ENCODE measurements at regions not wholly inside any gene's neighbourhood (a gene's known extent, or its start where the extent isn't known, plus 50 kb on each side); places are given as distances from the start of the nearest gene placed in this dataset.
A peak's percentile ranks its signal among the peaks of the same experiment; 100 is the strongest.
"Not testable (repeated sequence)": the region's sequence is repeated elsewhere in the genome, so short reads cannot be mapped to it uniquely, and the experiment has no call there.

DNA sequence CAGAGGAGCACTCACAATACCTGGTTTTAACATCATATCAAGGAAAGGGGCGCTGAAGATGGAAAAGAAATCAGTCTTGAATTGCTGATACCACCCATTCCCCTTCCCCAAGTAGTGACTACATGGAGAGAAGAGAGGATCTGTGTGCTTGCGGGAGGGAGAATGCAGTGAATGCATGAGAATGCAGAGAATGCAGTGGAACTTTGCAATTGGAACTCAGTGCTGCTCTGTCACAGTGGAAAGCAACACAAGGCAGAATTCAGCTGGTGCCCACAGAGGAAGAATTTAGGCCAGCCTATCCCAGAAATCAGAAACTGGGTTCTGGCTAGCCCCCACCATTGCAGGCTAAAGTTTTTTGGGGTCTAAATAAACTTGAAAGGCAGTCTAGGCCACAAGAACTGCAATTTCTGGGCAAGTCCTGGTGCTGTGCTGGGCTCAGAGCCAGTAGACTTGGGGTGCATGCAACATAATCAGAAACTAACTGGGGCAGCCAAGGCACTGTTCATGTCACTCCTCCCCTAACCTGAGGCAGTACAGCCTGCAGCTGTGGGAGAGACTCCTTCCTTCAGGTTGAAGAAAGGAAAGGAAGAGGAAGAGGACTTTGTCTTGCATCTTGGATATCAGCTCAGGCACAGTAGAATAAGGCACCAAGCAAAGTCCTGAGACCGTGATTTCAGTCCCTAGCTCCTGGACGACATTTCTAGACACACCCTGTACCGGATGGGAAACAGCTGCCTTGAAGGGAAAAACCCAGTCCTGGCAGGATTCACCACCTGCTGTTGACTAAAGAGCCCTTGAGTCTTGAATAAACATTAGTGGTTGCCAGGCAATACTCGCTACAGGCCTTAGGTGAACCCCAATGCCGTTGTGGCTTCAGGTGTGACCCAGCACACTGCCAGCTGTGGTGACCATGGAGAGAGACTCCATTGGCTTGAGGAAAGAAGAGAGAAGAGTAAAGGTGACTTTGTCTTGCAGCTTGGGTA, 329.3 kb downstream of the TBL1XR1 start:
- peak; percentile 73 to 84 for DNase-seq

DNA sequence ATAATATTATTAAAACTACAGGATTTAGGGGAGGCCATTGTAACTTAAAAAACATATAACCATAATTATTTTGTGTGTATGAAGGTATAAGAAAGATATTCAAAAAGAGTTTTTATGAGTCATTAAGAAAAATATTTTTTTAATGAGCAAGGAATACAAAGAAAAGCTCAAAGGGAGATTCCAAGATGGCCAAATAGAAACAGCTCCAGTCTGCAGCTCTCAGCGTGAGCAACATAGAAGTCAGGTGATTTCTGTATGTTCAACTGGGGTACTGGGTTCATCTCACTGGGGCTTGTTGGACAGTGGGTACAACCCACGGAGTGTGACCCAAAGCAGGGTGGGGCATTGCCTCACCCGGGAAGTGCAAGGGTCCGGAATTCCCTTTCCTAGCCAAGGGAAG, 336.1 kb downstream of the TBL1XR1 start:
- DNase-seq, result no peak

DNA sequence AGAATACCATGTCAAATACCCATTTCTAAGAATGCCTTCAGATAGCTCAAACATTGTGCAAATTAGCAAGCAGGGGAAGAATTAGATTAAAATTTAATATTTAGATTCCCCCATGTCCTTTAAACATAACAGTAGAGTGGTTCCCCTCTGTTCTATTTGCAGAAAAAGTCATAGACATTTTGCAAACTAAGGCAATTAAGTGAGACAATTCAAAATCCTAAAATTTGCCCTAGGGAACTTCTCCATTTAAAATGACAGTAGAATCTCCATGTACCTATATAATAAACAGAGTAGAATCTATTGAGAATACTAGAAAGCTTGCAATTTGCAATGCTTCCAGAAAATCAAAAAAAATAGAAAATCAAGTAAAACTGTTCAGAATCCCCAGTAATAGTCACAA, 340.6 kb downstream of the TBL1XR1 start:
- no peak for DNase-seq

DNA sequence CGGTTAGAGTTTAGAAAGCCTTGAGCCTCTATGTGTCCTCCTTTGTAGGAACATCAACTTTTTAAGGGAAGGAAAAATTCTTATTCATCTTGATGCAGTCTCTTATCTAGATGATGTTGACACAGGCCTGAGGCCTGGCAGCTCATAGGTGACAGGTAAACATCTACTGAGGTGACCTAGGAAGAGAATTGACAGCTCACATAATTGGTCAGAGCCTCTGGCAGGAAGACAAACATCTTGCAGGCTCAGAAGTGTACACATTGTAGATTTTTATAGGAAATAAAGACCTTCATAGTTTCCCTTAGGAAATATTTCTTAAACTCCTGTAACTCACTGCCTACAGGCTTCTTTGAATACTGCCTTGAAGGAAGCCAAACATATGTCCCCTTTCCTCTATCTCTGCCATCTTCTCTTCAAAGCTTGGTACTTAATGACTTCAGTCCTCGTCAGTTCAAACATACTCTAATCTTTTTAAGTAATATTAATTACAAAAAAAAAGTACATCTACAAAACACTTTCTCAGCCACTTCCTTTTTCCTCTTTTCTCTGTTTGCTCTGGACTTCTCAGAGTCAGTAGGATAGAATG, 341.3 kb downstream of the TBL1XR1 start:
- DNase-seq, result no peak

DNA sequence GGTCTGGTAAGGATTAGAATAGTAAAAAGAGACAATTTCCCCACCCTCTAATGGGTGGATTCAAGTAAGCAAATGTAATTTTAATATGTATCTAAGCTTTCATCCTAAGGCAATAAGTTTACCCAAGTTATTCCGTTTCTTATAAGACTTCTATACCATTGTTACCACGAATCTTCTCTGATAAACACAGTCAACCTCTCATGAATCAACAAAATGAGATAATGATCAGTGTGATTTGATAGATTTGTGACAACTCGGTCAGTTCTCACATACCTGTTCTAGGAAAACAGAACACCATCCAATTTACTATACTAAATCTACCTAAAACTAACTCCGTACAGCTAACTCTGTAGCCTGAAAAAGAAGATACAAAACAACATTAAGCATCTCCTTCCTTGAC, 342.1 kb downstream of the TBL1XR1 start:
- DNase-seq, result no peak

DNA sequence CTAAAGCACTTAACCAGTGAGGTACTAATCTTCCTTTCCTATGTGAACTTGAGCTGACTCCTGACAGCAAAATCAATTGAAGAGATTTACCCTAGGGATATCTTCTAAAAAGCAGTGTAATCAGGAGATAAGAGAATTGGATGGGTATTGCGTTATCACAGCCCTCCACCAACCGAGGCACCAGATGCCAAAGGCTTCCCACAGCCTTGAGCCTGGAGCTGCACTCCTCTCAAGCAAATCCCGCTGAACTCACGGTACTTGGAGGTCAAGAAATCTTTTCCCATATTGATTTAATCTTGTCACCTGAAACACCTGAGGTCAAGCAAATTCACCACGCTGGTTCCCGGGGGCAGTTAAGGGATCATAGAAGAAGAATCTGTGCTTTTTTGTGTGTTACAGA, 346.8 kb downstream of the TBL1XR1 start:
- no peak for DNase-seq

DNA sequence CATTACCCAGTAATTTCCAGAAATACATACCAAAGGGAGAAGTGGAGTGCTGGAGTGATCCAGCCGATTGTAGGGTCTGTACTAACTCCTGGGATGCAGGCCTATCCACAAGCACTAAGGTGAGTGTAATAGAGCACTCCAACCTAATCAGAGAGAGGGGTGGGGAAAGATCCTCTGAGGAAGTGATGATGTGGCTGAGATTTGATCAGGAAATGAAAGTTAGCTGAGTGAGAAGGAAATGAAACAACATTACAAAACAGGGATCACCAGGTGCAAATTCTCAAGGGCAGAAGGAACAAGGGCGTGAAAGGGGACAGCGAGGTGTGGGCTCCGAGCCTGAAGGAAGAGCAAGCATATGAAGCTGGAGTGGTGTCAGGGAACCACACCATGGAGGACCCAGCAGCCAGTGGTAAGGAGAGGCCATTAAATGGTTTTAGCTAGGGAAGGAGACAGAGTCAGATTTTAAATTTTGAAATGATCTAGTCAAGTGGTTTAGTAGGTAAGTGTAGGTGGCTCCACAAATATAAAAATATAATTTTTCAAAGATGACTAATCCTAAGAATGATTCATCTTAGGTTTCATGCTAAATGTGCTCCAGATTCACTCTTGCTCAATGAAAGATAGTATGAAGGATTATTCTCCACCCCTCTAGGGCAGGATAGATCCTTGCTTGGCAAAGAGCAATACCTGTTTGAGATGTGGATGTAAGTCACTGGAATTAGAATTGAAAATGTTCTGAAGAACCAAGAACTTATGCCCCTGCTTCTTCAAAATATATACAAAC, 348.7 kb downstream of the TBL1XR1 start:
- DNase-seq, result no peak

DNA sequence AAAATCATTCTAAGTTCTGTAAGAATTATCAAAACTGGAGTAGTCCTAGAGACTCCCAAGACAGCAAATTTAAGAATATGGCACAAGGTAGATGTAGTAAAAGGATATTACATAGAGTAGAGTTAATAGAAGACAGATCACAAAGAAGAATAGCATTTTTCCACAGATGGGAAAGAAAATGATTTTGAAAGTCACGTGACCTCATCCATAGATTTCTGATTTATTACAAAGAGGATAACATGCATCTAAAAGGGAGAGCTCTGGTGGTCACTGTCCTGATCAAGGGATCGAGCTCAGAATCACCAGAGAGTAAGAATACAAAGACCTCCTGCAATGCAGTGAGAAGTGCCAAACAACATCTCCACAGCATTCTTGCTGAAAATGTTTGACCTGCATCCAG, 354.4 kb downstream of the TBL1XR1 start:
- no peak for DNase-seq

DNA sequence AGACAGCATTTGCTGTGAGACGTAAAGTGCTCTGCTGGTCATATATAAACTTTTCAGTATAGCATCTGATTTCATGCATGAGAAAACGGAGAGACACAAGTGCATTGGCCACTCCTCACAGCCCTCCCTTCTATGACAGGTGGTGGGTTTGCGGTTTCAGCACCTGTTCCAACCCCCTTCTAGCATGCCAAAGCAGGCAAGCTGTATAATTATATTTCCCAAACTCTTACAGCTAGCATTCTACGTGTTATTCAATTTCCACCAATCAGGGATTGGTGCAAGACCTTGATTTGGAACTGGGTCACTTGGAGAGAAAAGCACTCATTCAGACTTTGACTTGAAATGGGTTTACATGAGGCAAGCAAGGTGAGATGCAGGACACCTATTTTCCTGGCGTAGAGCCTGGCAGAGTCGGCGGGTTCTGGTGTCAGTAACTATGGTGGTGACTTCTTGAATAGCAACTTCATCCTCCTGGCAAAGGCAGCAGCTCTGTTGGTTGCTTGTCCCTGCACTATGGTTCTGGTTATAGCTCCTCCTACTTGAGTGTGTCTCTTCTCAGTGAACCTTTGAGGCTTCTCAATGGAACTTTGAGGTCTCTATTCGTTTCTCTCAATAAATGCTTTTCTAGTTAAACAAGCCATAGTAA, 356.5 kb downstream of the TBL1XR1 start:
- no peak for DNase-seq

DNA sequence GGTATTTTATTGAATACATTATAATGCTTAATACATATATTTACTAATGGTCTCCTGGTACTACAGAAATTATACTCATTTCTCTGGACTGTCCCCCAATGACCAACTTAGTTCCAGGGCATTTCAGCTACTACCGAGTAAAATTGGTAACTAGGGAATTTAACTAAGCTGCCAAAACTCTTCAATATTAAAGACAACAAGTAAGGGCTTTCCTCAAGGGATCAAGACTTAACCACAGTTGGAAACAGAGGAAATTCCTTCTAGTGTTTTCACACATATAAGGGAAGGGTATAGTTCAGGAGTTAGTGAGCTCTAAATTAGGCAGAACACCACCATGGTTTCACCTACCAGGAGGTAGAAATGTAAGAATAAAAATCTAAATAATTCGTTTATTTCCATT, 357.4 kb downstream of the TBL1XR1 start:
- DNase-seq, result no peak

DNA sequence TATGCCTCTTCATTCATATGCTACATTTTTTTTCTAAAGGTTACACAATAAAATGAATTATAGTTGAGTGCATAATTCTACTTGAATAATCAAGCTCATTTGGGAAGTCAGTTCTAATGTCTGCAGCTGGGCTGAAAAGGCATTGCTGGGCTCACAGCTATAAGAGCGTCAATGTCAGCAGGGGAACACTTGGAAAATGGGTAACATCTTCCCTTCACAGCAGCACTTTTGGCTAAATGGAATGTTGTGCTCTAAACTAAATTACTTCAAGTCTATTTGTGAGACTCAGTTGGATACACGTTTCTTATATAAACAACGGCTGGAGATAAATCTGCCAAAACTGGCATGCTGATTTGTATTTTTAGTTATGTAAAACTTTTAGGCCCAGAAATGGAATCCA, 357.8 kb downstream of the TBL1XR1 start:
- DNase-seq, result no peak

DNA sequence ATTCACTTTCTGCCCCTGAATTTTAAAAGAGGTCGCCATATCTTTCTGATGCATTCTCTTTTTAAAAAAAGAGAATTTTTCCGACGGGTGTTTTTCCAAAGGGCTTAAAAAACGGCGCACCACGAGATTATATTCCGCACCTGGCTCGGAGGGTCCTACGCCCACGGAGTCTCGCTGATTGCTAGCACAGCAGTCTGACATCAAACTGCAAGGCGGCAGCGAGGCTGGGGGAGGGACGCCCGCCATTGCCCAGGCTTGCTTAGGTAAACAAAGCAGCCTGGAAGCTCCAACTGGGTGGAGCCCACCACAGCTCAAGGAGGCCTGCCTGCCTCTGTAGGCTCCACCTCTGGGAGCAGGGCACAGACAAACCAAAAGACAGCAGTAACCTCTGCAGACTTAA, 370.0 kb downstream of the TBL1XR1 start:
- not testable (repeated sequence) for DNase-seq

DNA sequence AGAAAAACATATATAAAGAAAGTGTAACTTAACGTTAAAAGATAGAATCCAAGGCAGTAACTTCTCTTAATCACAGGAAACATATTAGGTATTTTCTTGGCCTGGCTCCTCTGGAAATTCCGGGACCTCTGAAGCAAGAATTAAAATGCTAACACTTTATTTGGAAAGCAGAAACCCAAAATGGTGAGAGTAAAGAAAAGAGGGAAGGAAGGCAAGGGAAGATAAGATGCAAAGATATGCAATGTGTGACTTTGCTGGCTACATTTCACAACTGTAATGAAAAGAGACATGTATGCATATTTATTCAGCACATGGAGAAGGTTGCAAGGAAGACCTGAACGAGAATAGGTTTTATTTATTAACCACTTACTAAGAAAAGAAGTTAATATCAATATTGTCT, 372.5 kb downstream of the TBL1XR1 start:
- no peak for DNase-seq

DNA sequence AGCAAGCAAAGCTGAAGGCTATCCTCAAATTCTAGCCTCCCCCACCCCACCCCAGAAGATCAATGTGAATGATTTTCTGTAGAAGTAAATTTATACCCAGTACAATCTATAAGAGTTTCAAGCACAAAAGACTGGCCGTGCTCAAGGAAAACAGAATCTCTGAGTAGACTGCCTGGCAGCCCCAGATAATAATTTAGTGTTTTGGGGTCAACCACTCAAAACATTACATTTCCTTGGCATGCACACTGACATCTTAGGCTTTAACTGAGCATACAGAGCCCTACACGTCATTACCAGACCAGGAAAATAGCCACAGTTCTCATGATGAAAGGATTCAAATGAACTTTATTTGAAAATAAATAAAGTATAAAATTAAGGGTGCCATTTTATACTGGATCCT, 376.5 kb downstream of the TBL1XR1 start:
- DNase-seq, result no peak

DNA sequence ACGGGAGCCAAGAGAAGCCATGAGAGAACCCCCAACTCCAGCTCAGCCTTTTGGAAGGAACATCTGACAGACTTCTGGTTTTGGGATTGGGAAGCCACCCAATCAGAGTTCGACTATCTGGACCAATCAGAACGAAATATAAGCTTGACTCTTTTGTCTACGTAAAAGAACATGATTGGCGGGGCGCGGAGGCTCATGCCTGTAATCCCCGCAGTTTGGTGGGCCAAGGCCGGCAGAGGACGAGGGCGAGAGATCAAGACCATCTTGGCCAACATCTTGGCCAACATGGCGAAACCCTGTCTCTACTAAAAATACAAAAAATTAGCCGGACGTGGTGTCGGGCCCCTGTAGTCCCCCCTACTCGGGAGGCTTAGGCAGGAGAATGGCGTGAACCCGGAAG, 380.3 kb downstream of the TBL1XR1 start:
- no peak for DNase-seq

DNA sequence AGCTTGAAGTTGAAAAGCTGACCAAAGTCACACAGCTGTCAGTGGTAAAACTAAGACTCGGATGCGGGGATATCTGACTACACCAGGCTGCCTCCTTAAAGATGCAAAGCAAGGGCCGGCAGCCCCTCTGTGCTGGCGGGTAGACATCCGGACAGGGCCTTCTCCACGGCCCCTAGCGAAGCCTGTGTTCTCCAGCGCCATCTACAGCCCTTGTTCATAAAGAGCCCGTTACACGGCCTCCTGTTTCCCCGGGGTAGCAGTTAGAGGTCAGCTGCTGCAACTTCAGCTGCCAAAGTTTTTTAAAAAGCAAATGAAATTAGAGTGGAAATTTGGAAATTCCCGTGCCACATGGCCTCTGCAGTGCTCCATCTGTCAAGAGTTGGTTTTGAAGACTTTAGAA, 383.0 kb downstream of the TBL1XR1 start:
- DNase-seq, result no peak

DNA sequence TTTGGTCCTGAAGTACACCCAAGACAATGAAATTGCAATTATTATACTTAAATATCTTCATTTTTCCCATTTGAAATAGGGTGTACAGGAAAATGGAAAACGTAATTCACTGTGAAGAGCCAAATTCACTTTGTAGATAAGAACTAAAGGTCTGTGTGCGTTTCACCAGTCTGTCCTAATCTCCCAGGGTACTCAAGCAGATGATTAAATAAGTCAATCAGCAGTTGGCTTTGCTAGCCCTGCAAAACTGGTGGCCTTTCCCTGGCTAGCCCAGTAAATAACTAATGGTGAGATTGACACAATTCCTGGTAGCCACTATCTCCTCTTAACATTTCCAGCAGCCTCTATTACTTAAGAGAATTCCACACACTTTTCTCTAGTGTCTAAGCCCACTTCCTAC, 389.3 kb downstream of the TBL1XR1 start:
- DNase-seq, result no peak

DNA sequence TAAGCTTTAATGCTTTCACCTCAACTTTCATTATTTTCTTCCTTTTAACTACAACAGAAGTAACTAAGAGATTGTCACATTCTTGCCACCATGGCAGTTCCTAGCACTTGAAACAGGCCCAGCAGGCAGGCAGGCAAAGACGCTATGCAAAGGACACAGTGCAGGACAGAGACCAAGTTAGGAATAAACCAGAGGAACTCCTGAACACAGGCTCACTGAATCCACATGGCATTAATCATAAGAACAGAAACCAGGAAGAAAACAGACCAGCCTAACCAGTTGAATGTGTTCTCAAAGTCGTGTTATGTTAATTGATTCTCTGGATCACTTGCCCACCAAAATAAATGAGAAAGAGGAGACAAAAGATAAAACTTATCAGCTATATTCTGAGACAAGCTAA, 397.6 kb downstream of the TBL1XR1 start:
- no peak for DNase-seq

DNA sequence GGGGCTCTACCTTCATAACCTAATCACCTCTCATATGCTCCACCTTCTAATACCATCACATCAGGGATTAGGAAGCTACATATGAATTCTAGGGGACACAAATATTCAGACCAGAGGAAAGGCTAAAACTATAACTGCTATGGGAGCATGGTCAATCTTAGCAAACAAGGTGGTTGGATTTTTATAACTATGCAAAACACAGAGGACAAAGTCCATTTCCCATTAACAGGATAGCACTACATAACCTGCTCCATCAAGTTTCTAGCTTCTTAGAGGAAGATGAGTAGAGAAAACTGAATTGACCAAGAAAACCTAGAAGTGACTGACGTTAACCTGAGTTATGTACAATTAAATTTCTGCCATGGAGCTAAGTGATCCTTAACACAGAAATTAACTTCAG, 398.6 kb downstream of the TBL1XR1 start:
- DNase-seq, result no peak

DNA sequence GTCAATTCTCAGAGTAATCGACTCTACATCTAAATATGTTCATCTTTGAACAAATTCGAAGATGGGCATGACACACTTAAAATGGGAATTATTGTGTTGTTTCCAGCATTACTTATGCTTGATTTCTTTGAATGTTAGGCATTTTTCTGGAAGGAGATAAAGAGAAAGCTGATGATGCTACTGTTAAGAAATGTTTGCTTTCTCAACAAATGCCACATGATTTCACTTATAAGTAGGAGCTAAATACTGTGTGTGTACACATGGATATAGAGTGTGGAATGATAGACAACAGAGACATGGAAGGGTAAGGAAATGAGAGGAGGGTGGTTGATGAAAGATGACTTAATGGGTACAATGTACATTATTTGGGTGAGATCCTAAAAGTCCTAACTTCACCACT, 400.9 kb downstream of the TBL1XR1 start:
- DNase-seq, result no peak

DNA sequence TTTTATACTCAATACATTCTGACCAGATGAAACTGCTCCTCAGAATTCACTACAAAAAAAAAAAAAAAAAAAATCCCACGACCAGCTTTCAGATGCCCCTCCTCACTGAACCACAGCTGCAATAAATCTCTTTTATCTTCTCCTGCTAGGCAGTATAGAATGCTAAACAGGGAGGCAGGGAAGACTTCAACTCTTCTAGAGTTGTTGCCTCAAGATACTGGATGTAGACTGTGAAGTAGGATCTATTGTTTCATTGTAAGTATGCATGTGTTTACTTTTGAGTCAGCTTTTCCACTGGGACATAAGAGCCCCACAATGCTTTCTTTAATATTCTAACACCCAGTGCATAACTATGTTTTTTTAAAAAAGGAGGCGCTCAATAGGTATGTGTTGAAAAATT, 401.4 kb downstream of the TBL1XR1 start:
- no peak for DNase-seq

DNA sequence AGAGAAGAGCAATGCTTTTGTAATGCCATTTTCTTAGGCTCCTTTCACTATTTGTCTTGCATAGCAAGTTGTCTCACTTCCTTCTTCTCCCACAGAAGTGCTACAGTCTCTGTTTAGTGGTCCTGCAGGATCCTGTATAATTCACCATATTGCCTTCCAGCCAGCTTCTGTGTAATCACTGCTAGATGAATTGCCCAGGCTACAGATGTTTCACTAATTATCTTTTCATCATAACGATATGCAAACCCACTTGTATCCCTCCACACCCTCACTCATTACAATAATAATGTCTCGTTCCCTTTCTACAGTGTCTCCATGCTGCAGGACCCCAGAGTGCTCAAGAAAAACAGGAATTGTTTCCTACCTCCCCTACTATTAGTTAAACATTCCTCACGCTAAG, 402.9 kb downstream of the TBL1XR1 start:
- no peak for DNase-seq

DNA sequence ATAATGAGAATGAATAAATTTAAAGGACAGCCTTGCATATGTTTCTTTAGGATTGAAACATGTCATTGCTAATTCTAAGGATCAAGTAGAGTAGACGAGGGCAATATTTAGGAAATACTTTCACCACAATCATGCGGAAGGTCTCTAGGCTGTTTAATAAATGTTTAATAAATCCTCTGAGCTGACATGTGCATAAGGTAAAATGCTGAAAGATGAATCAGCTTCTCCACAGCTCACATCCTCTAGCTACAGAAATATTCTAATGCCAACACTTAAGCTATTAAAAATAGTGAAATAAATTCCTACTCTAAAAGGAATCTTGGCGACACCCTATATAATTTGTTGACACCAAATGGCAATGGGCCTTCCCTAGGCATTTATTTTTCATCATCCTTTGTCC, 407.3 kb downstream of the TBL1XR1 start:
- DNase-seq, result no peak
